SW 1271 (cell line): ENCODE measurements at regions not wholly inside any gene's neighbourhood (a gene's known extent, or its start where the extent isn't known, plus 50 kb on each side); places are given as distances from the start of the nearest gene placed in this dataset.
"Not testable (repeated sequence)": the region's sequence is repeated elsewhere in the genome, so short reads cannot be mapped to it uniquely, and the experiment has no call there.

Source experiments
- DNase-seq, 2 experiments: peaks; one replicate each; lab custom pipeline; 2025; lab: John Stamatoyannopoulos, UW

DNA sequence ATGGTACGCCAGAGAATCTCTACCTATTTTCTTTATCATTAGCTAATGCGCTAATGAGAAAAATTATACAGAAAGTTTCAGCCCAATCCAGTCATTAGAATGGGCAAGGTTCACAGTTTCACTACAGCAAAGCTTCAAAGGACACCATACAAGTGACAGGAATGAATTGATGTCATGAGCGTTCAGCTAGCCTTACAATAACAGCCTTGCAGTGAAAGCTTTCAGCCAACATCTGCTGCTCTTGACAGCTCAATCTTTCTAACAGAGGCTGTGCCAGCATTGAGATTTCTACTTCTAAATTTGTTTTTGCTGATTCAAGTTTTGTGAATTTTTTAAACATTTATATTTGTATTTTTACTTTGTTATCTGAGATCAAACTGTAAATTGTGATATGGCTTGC lies 302.4 kb upstream of the FAM174A start:
- no peak for DNase-seq

DNA sequence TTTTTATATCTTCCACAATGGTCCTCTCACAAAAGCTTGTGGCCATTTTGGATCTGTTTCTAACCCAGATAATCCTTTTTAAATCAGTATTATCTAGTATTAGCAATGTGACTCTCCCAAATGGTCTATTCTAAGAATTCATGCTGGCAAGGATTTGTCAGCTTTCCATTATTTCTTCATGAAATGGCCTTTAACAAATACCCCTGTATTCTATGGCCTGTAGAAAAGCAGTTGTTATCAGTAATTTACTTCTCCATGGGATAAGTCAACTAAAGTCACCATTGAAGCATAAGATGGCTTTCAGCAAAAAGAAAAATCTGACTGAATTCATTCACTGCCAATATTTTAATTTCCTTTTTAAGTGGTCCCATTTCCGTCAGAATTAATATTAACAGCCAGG lies 346.4 kb upstream of the FAM174A start:
- DNase-seq, result no peak

DNA sequence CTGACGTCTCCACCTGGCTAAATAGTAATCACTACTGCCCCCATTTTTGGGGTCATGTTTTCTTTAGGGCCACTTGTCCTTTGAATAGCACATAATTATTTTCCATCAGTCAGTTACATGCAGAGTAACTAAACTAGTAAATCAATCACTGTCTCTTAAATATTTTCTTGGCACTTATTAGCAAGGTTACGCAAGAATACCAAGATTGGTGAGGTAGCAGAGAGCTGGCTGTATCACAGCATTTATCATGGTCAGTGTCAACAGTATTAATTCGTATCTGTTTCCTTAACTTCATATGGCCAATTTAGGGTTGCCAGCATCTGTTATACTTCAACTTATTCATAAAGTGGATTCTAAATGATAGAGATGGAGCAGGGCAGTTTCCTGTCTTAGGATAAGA lies 346.8 kb upstream of the FAM174A start:
- no peak for DNase-seq

GRCh38 chr5:100186181-100186580 lies 349.0 kb upstream of the FAM174A start:
- no peak for DNase-seq

- no peak for DNase-seq
These were observed 352.8 kb upstream of the FAM174A start for GRCh38 chr5:100182402-100182801.

DNA sequence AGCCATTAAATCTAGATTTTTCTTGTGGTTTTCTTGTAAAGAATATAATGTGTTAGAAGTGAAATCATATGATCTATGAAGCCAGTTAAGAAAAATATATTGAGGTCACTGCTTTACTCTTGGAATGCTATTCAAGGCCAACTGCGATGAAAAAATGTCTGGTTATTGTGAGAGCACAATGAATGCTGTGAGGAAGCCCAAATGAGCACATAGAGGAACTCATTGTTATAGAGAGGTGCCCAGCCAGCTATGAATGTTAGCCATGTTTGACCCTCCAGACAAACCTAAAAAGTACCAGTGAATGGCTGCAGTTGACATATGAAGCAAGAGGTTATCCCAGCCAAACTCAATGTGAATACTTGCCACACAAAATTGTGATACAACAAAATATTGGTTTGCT lies 359.8 kb upstream of the FAM174A start:
- DNase-seq, result no peak

DNA sequence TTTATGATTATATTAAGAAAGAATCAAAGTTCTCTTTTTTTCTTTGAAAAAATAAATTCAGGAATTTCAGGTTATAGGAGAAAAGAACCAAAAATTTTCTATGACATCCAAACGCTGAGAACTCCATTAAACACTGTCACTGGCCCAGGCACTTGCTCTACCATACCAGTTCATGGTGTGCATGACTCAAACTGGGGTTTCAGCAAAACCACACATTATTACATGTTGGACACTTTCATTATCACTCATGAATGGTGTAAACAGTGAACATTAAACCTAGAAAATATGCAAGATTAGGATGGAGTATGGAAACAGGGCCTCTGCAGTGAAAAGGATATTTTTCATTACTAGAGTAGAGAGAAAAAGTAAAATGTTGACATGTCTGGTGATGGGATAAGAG lies 369.9 kb upstream of the FAM174A start:
- no peak for DNase-seq

- no peak for DNase-seq
These were observed 373.3 kb upstream of the FAM174A start for GRCh38 chr5:100161868-100162267.

DNA sequence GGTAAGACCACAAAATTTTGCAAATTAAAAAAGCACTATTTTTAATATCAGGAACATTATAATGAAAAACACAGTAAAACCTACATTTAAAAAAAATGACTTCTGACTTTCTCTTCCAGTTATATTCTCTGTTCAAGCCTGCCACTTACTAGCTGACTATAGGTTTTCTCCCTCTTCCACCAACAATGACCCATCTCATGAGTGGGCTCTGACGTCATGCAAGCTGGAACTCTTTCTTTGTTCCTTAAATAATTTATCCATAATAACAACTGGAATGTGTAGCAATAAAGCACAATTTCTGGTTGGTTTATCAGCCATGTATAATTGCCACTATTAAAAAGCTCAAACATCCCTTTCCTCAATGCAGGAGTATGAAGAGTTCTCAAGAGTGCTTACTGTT lies 378.1 kb upstream of the FAM174A start:
- DNase-seq, result no peak

DNA sequence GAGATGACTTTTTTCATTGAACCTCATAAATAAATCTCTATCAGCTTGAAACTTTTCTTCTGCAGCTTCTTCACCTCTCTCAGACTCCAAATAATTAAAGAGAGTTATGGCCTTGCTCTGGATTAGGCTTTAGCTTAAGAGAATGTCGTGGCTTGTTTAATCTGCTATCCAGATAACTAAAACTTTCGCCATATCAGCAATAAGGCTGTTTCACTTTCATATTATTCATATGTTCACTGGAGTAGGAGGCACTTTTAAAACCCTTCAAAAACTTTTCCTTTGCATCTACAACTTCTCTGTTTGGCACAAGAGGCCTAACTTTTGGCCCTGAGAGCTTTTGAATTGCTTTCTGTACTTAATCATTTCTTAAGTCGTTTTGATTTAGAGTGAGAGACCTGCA lies 386.9 kb upstream of the FAM174A start:
- no peak for DNase-seq

GRCh38 chr5:100142607-100143006 lies 392.6 kb upstream of the FAM174A start:
- no peak for DNase-seq

- no peak for DNase-seq
These were observed 404.0 kb upstream of the FAM174A start for GRCh38 chr5:100131161-100131560.

DNA sequence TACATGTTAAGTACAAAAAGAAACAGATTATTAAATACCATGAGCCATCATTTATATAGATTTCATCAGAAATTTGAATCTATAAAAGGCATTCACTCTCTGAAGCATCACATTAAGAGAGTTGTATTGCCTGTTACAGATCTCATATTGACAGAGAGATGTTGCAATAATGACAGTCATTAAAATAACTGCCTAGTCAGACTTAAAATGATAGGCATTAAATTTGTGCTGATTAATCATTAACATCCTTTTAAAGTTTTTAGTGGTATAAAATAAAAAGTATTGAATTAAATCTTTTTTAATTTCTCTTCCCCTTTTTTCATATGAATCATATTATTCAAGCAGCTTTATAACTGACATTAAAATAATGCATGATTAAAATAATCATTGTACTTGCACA lies 404.9 kb upstream of the FAM174A start:
- no peak for DNase-seq

- no peak for DNase-seq
These were observed 415.3 kb upstream of the FAM174A start for GRCh38 chr5:100119903-100120302.

GRCh38 chr5:100110497-100110896 lies 424.7 kb upstream of the FAM174A start:
- DNase-seq, result no peak

GRCh38 chr5:100108883-100109282 lies 426.3 kb upstream of the FAM174A start:
- no peak for DNase-seq

DNA sequence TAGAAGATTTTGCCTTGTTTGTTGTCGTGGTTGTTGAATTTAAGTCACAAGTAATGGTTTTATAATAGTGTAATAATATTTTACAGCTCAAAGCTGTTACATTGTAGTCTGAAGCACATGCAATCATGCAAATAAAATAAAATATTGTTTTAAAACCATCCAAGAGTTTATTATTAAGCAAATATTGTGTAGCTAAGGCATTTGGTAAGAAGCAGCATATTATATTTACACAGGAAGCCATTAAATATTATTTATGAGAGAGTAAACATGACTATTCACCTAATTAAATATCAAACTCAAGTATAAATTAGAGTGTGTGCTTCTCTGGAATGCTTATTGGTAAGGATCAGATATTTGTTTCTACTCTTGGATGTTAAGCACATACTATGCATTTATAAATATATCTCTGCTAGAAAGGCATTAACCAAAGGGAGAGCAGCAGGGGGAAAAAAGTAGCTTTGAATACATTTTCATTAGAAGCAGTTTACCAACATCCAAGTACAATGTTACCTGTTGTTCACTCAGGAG lies 431.5 kb upstream of the FAM174A start:
- DNase-seq, result not testable (repeated sequence)

GRCh38 chr5:100101466-100101865 lies 433.7 kb upstream of the FAM174A start:
- DNase-seq, result not testable (repeated sequence)

GRCh38 chr5:100096328-100096727 lies 438.8 kb upstream of the FAM174A start:
- DNase-seq, result not testable (repeated sequence)

DNA sequence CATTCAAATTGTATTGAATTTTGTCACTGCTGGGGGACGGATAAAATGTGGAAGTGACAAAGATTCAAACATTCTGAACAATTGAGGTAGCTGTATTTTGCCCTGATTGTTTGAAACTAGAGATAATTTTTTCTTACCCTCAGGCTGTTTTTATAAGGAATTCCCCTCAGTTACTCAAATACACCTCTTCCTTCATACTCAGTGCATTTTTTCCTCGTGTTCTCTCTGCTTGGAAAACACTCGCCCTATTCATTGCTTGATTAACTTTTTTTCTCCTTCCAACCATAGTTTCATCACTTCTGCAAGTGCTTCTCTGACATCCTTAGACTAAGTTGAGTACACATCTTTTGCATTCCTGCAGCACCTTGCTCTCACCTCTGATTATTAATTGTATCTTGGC lies 454.5 kb upstream of the FAM174A start:
- DNase-seq, result peak in 1 of 2 experiments; percentile 12

DNA sequence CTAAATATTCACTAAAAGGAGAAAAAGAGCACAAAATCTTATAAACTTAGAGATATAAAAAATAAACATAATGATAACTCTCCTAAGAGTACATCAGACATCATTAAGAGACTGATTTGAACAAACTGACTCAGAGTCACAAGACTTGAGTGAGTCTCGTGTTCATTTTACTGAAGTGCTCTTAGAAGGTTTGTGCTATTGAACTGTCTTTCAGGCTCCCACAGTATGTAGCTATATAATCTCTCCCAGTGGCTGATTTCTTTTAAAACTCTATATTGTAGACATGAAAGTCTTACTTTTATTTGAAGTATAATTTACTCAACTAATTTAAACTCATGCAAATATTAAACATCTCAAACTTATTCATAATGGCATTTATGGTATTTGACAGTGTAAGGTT lies 456.0 kb upstream of the FAM174A start:
- not testable (repeated sequence) for DNase-seq

DNA sequence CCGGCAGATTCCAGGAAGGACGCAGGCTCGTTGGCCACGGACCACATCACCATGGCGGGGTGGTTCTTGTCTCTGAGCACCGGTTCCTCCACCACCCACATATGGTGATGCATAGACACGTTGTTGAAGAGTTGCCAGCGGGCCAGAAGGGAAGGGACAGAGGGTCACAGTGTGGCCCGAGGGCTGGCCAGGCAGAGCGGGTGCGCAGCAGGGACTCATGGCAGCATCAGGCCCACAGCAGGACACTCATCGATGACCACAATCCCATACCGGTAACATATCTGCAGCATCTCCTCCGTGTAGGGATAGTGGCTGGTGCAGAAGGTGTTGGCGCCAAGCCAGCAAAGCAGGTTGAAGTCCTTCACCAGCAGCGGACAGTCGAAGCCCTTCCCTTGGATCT lies 469.2 kb upstream of the FAM174A start:
- DNase-seq, result not testable (repeated sequence)

GRCh38 chr5:100043475-100043874 lies 491.7 kb upstream of the FAM174A start:
- DNase-seq, result no peak

- DNase-seq, result no peak
These were observed 508.6 kb upstream of the FAM174A start for GRCh38 chr5:100026606-100027005.

DNA sequence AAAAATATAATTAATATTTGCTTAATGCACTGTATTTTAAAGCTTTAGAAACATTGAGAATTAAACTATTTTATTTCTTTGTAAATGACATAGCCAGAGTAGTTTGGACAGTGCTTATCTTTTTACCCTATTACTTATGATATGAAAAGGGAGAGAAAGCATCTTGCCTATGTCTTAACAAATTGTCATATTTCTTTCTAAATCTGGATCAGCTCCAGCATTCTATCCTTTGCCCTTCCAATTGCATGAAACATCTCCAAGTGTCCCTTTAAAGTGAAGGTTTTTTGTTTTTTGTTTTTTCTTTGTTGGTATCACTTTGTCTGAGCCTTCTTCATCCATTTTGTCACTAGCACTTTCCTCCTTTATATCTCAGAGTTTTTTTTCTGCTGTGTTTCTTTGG lies 511.6 kb upstream of the FAM174A start:
- no peak for DNase-seq
